Esophagus squamous epithelium (tissue), 4 donors: ENCODE measurements at regions not wholly inside any gene's neighbourhood (a gene's known extent, or its start where the extent isn't known, plus 50 kb on each side); places are given as distances from the start of the nearest gene placed in this dataset.
"Not testable (repeated sequence)": the region's sequence is repeated elsewhere in the genome, so short reads cannot be mapped to it uniquely, and the experiment has no call there.

Source experiments
- CTCF ChIP-seq, 6 experiments: fragments of 450-650 bp in 4 of 6; fragments of 200-600 bp in 2 of 6; sonication (generic) in 2 of 6; IDR thresholded peaks; one replicate each; pipeline ENCODE4 v1.5.1; 2016 to 2019; ENCODE audit warnings: antibody characterized with exemption in 6 of 6, mild to moderate bottlenecking in 4 of 6, moderate library complexity in 4 of 6
- POLR2A ChIP-seq, 4 donors: fragments of 450-650 bp; IDR thresholded peaks; one replicate each; pipeline ENCODE4 v1.6.1; 2017; ENCODE audit warnings: antibody characterized with exemption in 4 of 4, mild to moderate bottlenecking in 4 of 4, moderate library complexity in 3 of 4

- TF ChIP-seq CTCF, POLR2A (IDR thresholded peaks at IDR 0.05): not testable (repeated sequence)
Measured at GRCh38 chr2:61643153-61643552, 105.0 kb upstream of the XPO1 start.
